IPS-20b (cell line): ENCODE measurements at regions not wholly inside any gene's neighbourhood (a gene's known extent, or its start where the extent isn't known, plus 50 kb on each side); places are given as distances from the start of the nearest gene placed in this dataset.

Experiments used
- H3K27ac ChIP-seq: one replicate; pipeline ENCODE4 v1.5.1; 2013; ENCODE audit warnings: low read length
- H3K27me3 ChIP-seq: 2 replicates; pipeline ENCODE4 v1.6.1; 2013; ENCODE audit warnings: mild to moderate bottlenecking, low read length, inconsistent platforms; ENCODE audit not compliant: insufficient read depth
- H3K36me3 ChIP-seq: 2 replicates; pipeline ENCODE4 v1.6.1; 2013; ENCODE audit warnings: low read depth, mild to moderate bottlenecking, inconsistent platforms, low read length, moderate library complexity; ENCODE audit not compliant: insufficient read depth
- H3K4me1 ChIP-seq: 2 replicates; pipeline ENCODE4 v1.6.1; 2013; ENCODE audit warnings: mild to moderate bottlenecking, control low read depth, inconsistent platforms, low read length, moderate library complexity; ENCODE audit not compliant: insufficient read depth
- H3K4me3 ChIP-seq: 2 replicates; pipeline ENCODE4 v1.5.1; 2013; ENCODE audit warnings: mild to moderate bottlenecking, low read length, inconsistent platforms
- H3K9ac ChIP-seq: 2 replicates; pipeline ENCODE4 v1.6.1; 2013; ENCODE audit warnings: low read depth, mild to moderate bottlenecking, inconsistent platforms, low read length, moderate library complexity
- H3K9me3 ChIP-seq: 2 replicates; pipeline ENCODE4 v1.6.1; 2013; ENCODE audit warnings: mild to moderate bottlenecking, low read depth, low read length, inconsistent platforms; ENCODE audit not compliant: insufficient read depth

- no peak overlapping the region for H3K4me3 ChIP-seq
- no peaks in the 10 kb centered on the region for H3K27me3 ChIP-seq
- H3K4me1 ChIP-seq = peaks cover 12% of the 10 kb centered on the region; the same call in 1 of the 2 replicates
- H3K27ac ChIP-seq = no peak overlapping the region
- H3K36me3 ChIP-seq = no peaks in the 10 kb centered on the region
- no peaks in the 10 kb centered on the region for H3K9me3 ChIP-seq
- H3K9ac ChIP-seq = no peak overlapping the region
Measured at GRCh38 chr4:151833174-151833573, 72.4 kb upstream of the GATB start.

- Histone ChIP-seq H3K36me3 (no peaks in the 10 kb centered on the region), H3K27me3 (no peaks in the 10 kb centered on the region), H3K9me3 (no peaks in the 10 kb centered on the region), H3K9ac (no peak overlapping the region), H3K4me3 (peak overlapping the region; percentile 15; the same call in 1 of the 2 replicates), H3K27ac (no peak overlapping the region), H3K4me1 (peaks cover 12% of the 10 kb centered on the region; the same call in 1 of the 2 replicates)
Measured at GRCh38 chr4:151831526-151831925, 70.7 kb upstream of the GATB start.

DNA sequence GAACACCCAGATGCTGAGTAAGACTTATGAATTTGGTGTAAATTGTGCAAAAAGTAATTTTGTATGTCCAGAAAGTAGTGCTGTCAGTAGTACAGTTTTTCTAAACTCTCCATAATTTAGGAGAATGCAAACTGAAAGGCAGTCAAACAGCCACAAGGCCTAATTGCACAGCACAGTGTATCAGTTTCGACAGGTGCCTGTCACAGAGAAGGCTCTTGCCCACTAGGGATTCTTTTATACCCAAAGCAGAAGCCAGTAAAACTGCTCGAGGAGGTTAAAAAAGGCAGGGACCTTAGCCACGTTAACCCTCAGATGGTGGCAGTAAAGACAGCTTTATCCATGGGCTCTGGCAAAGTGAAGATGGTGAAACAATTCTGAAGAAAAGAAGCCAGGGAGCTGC, 69.4 kb upstream of the GATB start:
- H3K27ac ChIP-seq = no peak overlapping the region
- H3K4me3 ChIP-seq = no peak overlapping the region
- H3K9me3 ChIP-seq = 0 out of 2 replicates have a peak, but pooled peaks cover 7% of the 10 kb centered on the region
- no peak overlapping the region for H3K9ac ChIP-seq
- no peaks in the 10 kb centered on the region for H3K27me3 ChIP-seq
- H3K36me3 ChIP-seq = no peaks in the 10 kb centered on the region
- peaks cover 12% of the 10 kb centered on the region; the same call in 1 of the 2 replicates for H3K4me1 ChIP-seq

- Histone ChIP-seq H3K4me3 (no peak overlapping the region), H3K36me3 (no peaks in the 10 kb centered on the region), H3K27me3 (no peaks in the 10 kb centered on the region), H3K27ac (no peak overlapping the region), H3K9me3 (0 out of 2 replicates have a peak, but pooled peaks cover 7% of the 10 kb centered on the region), H3K4me1 (peaks cover 12% of the 10 kb centered on the region; the same call in 1 of the 2 replicates), H3K9ac (no peak overlapping the region)
Measured at GRCh38 chr4:151829309-151829708, 68.5 kb upstream of the GATB start.

DNA sequence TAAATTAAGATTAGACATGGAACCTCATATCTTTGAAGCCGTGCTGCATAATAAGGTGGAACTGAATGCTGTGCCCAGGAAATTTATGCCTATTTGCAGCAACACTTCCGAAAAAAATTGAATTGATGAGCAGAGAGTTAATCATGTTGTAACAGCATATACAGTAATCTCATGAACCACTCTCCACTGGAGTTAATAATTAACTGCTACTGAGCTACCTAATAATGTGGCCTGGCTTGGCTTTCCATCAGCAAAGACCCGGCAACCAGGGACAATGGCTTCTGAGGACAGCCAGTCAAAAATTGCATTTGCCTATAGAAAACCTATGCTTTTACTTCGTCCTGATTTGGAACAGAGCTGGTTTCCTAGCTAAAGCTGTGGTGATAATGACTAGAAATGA, 63.8 kb upstream of the GATB start:
- no peak overlapping the region for H3K9ac ChIP-seq
- H3K9me3 ChIP-seq = 0 out of 2 replicates have a peak, but pooled peaks cover 7% of the 10 kb centered on the region
- no peaks in the 10 kb centered on the region for H3K36me3 ChIP-seq
- H3K4me1 ChIP-seq = no peaks in the 10 kb centered on the region
- no peak overlapping the region for H3K4me3 ChIP-seq
- no peaks in the 10 kb centered on the region for H3K27me3 ChIP-seq
- H3K27ac ChIP-seq = no peak overlapping the region

DNA sequence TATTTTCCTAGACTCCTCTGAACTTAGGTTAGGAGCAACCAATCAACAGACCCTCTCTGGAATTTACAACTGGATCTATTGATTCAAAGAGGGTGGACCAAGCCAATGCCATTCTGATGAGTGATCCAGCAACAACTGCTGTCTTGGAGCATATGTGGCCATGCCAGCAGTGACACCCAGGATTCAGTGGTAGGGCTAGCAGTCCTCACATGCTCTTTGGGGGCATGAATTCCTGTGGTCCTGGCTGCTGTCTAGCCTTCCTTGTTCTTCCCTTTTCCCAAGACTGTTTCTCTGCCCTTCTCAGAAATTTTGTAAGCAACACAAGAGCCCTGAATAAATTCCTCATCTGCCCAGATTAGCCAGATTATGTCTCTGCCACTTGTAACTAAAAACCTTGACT, 61.5 kb upstream of the GATB start:
- no peaks in the 10 kb centered on the region for H3K4me1 ChIP-seq
- H3K4me3 ChIP-seq = no peak overlapping the region
- H3K9me3 ChIP-seq = peaks cover 11% of the 10 kb centered on the region; the same call in 1 of the 2 replicates
- no peaks in the 10 kb centered on the region for H3K27me3 ChIP-seq
- no peaks in the 10 kb centered on the region for H3K36me3 ChIP-seq
- H3K27ac ChIP-seq = no peak overlapping the region
- H3K9ac ChIP-seq = no peak overlapping the region

- no peak overlapping the region for H3K9ac ChIP-seq
- peaks cover 4% of the 10 kb centered on the region; the same call in 1 of the 2 replicates for H3K9me3 ChIP-seq
- no peak overlapping the region for H3K27ac ChIP-seq
Measured at GRCh38 chr4:151820004-151820403, 59.2 kb upstream of the GATB start.

DNA sequence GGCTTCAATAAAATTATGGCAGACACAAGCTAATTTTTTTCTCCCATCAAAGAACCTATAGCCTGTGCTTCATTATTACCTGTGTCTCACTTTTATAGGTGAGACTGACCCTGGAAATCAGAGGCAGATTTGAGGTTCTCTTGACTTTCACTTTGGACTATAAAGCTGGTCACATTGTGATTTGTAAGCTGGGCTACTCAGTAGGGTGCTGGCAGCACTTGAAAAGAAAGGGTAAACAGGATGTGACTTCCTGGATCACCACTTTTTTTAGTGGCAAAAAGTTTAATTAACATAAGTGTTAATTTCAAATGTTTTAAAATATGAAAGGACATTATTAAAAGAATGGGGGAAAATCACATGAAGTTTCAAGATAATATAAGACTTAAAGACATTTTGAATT, 50.6 kb upstream of the GATB start:
- Histone ChIP-seq H3K27ac (no peak overlapping the region), H3K9ac (no peak overlapping the region), H3K4me3 (no peak overlapping the region), H3K36me3 (no peaks in the 10 kb centered on the region), H3K27me3 (no peaks in the 10 kb centered on the region), H3K4me1 (peaks cover 5% of the 10 kb centered on the region; the same call in 1 of the 2 replicates), H3K9me3 (no peaks in the 10 kb centered on the region)

More at GRCh38 chr4:151820004-151820403, 59.2 kb upstream of the GATB start:
- Histone ChIP-seq H3K4me1 (no peaks in the 10 kb centered on the region), H3K4me3 (no peak overlapping the region), H3K27me3 (no peaks in the 10 kb centered on the region), H3K36me3 (no peaks in the 10 kb centered on the region)
